MV-4-11 (cell line): ENCODE measurements at regions not wholly inside any gene's neighbourhood (a gene's known extent, or its start where the extent isn't known, plus 50 kb on each side); places are given as distances from the start of the nearest gene placed in this dataset.

Experiments used
- DNase-seq: peaks from one replicate; lab custom pipeline; 2025; lab: John Stamatoyannopoulos, UW

DNA sequence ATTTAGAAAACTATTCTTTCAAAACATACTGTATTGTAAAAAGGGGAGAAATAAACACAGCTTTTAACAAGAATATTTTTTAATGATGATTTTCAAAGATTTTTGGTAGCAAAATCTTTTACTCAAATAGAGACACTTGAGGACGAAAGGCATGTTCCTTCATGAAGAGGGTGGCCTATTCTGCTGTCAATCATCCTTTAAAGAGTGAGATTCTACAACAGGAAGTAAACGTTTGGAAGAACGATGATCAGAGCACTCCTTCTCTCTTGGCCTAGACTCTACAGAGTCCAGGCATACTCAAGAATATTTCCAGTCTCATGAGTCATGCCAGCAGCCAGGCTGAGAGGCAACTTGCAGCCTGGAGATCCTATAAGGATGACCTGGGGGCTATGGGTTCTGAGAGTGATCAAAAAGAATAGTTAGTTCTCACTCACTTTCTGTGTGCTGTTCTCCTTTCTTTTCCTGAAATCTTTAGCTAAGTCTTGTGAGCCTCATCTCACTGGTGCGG, 62.4 kb upstream of the TCF4 start:
- DNase-seq, result peak; percentile 17

DNA sequence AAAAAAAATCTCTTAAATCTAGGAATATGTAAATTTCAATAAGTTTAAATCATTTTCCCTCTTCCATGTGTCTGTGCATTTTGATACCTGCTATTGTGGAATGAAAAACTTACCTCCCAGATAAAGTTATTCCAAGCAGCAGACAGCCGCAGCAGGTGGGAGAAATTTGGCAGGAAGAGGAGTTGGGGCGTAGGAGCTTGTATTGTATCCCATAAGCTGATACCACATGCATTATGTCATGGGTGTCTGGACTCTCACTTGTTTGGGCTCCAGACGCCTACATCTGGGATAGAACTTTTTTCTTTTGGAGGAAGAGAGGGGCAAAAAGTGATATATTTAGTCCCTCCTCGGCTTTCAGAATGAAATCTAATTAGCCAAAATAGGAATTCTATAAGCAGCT, 59.3 kb upstream of the TCF4 start:
- no peak for DNase-seq

DNA sequence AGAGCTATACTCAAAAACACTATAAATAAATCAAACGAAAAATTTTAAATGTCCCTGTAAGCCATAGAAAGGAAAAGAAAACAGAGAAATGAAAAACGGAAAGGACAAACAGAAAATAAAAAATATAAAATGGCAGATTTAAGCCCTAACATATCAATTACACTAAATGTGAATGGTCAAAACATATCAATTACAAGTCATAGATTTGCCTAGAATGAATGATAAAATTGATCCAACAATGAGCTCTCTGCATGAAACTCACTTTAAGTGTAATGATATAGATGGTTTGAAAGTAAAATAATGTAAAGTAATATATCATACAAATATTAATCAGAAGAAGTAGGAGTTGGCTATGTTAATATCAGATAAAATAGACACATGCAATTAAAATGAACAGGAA, 54.2 kb upstream of the TCF4 start:
- no peak for DNase-seq

DNA sequence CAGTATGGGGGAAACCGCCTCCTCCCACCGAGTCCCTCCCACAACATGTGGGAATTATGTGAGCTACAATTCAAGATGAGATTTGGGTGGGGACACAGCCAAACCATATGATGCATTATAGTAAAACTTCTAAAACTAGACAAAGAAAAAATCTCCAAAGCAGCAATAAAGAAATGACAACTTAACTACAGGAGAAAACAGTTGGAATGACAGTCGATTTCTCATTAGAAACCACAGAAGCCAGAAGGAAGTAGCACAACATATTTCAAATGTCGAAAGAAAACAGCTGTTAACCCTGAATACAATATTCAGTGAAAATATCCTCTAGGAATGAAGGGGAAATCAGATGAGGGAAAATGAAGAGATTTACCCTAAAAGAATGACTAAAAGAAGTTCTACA, 53.5 kb upstream of the TCF4 start:
- DNase-seq, result peak; percentile 55
